GM12875 (cell line): ENCODE measurements at regions not wholly inside any gene's neighbourhood (a gene's known extent, or its start where the extent isn't known, plus 50 kb on each side); places are given as distances from the start of the nearest gene placed in this dataset.

Experiments used
- H3K4me3 ChIP-seq: one replicate; pipeline ENCODE4 v1.5.1; 2011; ENCODE audit warnings: low read depth, low read length, control low read depth
- TF ChIP-seq, protein P1 (sequence below): IDR thresholded peaks from 2 replicates; pipeline ENCODE4 v1.5.1; 2011; ENCODE audit warnings: low read depth, mild to moderate bottlenecking, control low read depth, inconsistent platforms, low read length, moderate library complexity, borderline replicate concordance; ENCODE audit not compliant: insufficient read depth

- no peak overlapping the region for H3K4me3 ChIP-seq
- TF ChIP-seq, protein P1, sequence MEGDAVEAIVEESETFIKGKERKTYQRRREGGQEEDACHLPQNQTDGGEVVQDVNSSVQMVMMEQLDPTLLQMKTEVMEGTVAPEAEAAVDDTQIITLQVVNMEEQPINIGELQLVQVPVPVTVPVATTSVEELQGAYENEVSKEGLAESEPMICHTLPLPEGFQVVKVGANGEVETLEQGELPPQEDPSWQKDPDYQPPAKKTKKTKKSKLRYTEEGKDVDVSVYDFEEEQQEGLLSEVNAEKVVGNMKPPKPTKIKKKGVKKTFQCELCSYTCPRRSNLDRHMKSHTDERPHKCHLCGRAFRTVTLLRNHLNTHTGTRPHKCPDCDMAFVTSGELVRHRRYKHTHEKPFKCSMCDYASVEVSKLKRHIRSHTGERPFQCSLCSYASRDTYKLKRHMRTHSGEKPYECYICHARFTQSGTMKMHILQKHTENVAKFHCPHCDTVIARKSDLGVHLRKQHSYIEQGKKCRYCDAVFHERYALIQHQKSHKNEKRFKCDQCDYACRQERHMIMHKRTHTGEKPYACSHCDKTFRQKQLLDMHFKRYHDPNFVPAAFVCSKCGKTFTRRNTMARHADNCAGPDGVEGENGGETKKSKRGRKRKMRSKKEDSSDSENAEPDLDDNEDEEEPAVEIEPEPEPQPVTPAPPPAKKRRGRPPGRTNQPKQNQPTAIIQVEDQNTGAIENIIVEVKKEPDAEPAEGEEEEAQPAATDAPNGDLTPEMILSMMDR, result no peak
Observed at GRCh38 chr7:94300176-94300835, 94.4 kb upstream of the COL1A2 start.

DNA sequence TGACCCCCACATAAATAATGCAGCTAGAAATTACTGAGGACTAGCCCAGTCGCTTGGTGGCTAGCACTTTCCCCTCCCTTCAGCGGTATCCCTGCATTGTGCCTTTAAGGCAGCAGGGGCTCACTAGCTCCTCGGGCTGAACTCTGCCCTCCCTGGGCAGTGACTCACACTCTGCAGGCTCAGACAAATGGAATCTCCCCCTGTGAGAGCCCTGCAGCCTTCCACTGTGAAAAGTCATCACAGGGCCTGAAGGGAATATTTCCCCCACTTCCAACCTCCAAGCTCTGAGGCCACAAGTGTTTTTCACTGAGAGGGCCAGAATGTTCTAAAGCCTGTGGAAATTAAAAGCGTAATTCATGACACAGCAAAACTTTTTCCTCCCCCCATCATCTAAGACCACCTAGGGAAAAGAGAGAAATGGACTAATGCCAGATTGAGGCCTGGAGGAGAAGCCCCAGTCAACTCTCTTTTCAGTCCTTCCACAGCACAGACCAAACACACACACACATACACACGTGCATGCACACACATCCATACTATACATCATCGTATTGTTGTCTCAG, 93.6 kb upstream of the COL1A2 start:
- no peak overlapping the region for H3K4me3 ChIP-seq
- TF ChIP-seq, protein P1, result no peak

GRCh38 chr7:94303118-94303517, 91.6 kb upstream of the COL1A2 start:
- no peak overlapping the region for H3K4me3 ChIP-seq
- TF ChIP-seq, protein P1, result no peak

GRCh38 chr7:94303695-94304094, 91.0 kb upstream of the COL1A2 start:
- no peak overlapping the region for H3K4me3 ChIP-seq

GRCh38 chr7:94304878-94305277, 89.8 kb upstream of the COL1A2 start:
- TF ChIP-seq, protein P1, result no peak
- no peak overlapping the region for H3K4me3 ChIP-seq

More at GRCh38 chr7:94303695-94304094, 91.0 kb upstream of the COL1A2 start:
- TF ChIP-seq, protein P1, result no peak

DNA sequence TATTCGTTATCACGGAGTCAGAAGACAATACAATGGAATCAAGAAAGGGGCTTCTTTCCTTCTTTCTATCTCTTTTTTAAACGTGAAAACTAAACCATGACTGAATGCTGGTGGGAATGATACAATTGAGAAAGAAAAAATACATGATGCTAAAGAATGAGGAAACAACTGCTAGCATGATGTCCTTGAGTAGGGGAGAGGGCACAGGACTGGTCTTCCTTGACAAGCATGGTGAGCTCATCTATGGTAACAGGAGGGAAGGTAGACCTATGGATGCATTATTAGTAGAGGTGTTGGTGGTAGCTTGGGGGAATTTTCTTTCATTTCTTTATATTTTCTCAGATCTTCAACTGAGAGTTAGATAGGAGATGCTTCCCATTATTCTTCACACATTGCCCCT, 88.9 kb upstream of the COL1A2 start:
- H3K4me3 ChIP-seq, result no peak overlapping the region

More for the DNA sequence above, 88.9 kb upstream of the COL1A2 start:
- TF ChIP-seq, protein P1, result no peak
